ENCODE measurements at regions not wholly inside any gene's neighbourhood (a gene's known extent, or its start where the extent isn't known, plus 50 kb on each side); places are given as distances from the start of the nearest gene placed in this dataset.

GRCh38 chr11:133746663-133747306 lies 98.5 kb downstream of the SPATA19 start:
- Histone ChIP-seq H3K4me3 (ENCODE audit: low read length in 3 of 3) (no peak overlapping the region), H3K9ac (ENCODE audit: low read length in 3 of 3) (no peak overlapping the region), H3K4me1 (ENCODE audit: control insufficient read depth in 2 of 3, insufficient read depth in 2 of 3, low read depth in 1 of 3, low read length in 3 of 3) (no peaks in the 10 kb centered on the region), H3K9me3 (ENCODE audit: control insufficient read depth in 2 of 3, insufficient read depth in 1 of 3, low read length in 3 of 3) (no peaks in the 10 kb centered on the region), H3K36me3 (ENCODE audit: control insufficient read depth in 2 of 3, insufficient read depth in 3 of 3, low read length in 3 of 3) (no peaks in the 10 kb centered on the region), H3K27ac (ENCODE audit: low read depth in 2 of 2, low read length in 2 of 2) (no peak overlapping the region), H3K27me3 (ENCODE audit: control insufficient read depth, insufficient read depth, low read length) (no peaks in the 10 kb centered on the region)
- no peak for DNase-seq
- intact Hi-C loops (cut with DNase I), result no loop called here
- TF ChIP-seq, protein P1, sequence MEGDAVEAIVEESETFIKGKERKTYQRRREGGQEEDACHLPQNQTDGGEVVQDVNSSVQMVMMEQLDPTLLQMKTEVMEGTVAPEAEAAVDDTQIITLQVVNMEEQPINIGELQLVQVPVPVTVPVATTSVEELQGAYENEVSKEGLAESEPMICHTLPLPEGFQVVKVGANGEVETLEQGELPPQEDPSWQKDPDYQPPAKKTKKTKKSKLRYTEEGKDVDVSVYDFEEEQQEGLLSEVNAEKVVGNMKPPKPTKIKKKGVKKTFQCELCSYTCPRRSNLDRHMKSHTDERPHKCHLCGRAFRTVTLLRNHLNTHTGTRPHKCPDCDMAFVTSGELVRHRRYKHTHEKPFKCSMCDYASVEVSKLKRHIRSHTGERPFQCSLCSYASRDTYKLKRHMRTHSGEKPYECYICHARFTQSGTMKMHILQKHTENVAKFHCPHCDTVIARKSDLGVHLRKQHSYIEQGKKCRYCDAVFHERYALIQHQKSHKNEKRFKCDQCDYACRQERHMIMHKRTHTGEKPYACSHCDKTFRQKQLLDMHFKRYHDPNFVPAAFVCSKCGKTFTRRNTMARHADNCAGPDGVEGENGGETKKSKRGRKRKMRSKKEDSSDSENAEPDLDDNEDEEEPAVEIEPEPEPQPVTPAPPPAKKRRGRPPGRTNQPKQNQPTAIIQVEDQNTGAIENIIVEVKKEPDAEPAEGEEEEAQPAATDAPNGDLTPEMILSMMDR (IDR thresholded peaks at IDR 0.05; ENCODE audit: borderline replicate concordance, extremely low read depth, insufficient read depth), result no peak
- no peak for FAIRE-seq

GRCh38 chr11:133745791-133746190 lies 99.5 kb downstream of the SPATA19 start:
- intact Hi-C loops (cut with DNase I), result no loop called here
- TF ChIP-seq, protein P1 (IDR thresholded peaks at IDR 0.05; ENCODE audit: borderline replicate concordance, extremely low read depth, insufficient read depth), result no peak
- Histone ChIP-seq H3K27ac (ENCODE audit: low read depth in 2 of 2, low read length in 2 of 2) (no peak overlapping the region), H3K9me3 (ENCODE audit: control insufficient read depth in 2 of 3, insufficient read depth in 1 of 3, low read length in 3 of 3) (no peaks in the 10 kb centered on the region), H3K27me3 (ENCODE audit: control insufficient read depth, insufficient read depth, low read length) (no peaks in the 10 kb centered on the region), H3K36me3 (ENCODE audit: control insufficient read depth in 2 of 3, insufficient read depth in 3 of 3, low read length in 3 of 3) (no peaks in the 10 kb centered on the region), H3K9ac (ENCODE audit: low read length in 3 of 3) (no peak overlapping the region), H3K4me3 (ENCODE audit: low read length in 3 of 3) (no peak overlapping the region), H3K4me1 (ENCODE audit: control insufficient read depth in 2 of 3, insufficient read depth in 2 of 3, low read depth in 1 of 3, low read length in 3 of 3) (no peaks in the 10 kb centered on the region)
- no peak for DNase-seq
- no peak for FAIRE-seq

DNA sequence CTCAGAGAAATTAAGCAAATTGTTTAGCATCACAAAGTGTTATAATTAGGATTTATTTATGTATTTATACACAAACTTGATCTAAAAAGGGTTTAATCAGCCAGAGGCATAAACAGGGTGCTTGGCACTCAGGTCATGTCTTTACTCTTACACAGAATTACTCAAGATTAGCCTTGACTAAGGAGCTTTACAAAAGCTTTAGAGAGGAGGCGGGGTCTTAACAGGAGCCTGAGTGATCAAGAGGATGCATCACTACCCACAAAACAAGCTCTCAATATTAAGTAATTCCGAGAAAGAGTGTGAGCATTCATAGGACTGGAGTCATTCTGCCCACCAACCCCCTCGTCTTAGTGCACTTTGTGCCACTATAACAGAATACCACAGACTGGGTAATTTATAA lies 103.0 kb downstream of the SPATA19 start:
- Histone ChIP-seq H3K4me3 (ENCODE audit: low read length in 3 of 3) (no peak overlapping the region), H3K27me3 (ENCODE audit: control insufficient read depth, insufficient read depth, low read length) (no peaks in the 10 kb centered on the region), H3K9me3 (ENCODE audit: control insufficient read depth in 2 of 3, insufficient read depth in 1 of 3, low read length in 3 of 3) (no peaks in the 10 kb centered on the region), H3K36me3 (ENCODE audit: control insufficient read depth in 2 of 3, insufficient read depth in 3 of 3, low read length in 3 of 3) (no peaks in the 10 kb centered on the region), H3K4me1 (ENCODE audit: control insufficient read depth in 2 of 3, insufficient read depth in 2 of 3, low read depth in 1 of 3, low read length in 3 of 3) (no peaks in the 10 kb centered on the region), H3K9ac (ENCODE audit: low read length in 3 of 3) (no peak overlapping the region), H3K27ac (ENCODE audit: low read depth in 2 of 2, low read length in 2 of 2) (no peak overlapping the region)
- FAIRE-seq (no peak), DNase-seq (no peak)
- intact Hi-C loops (cut with DNase I), result no loop called here
- TF ChIP-seq, protein P1 (IDR thresholded peaks at IDR 0.05; ENCODE audit: borderline replicate concordance, extremely low read depth, insufficient read depth), result no peak

GRCh38 chr11:133740963-133741362 lies 104.3 kb downstream of the SPATA19 start:
- H3K4me1 ChIP-seq (ENCODE audit: control insufficient read depth in 2 of 3, insufficient read depth in 2 of 3, low read depth in 1 of 3, low read length in 3 of 3), result no peaks in the 10 kb centered on the region
- no peak overlapping the region for H3K4me3 ChIP-seq (ENCODE audit: low read length in 3 of 3)
- intact Hi-C loops (cut with DNase I), result no loop called here
- no peaks in the 10 kb centered on the region for H3K36me3 ChIP-seq (ENCODE audit: control insufficient read depth in 2 of 3, insufficient read depth in 3 of 3, low read length in 3 of 3)
- no peak for DNase-seq
- H3K27ac ChIP-seq (ENCODE audit: low read depth in 2 of 2, low read length in 2 of 2), result no peak overlapping the region
- TF ChIP-seq, protein P1 (IDR thresholded peaks at IDR 0.05; ENCODE audit: borderline replicate concordance, extremely low read depth, insufficient read depth), result no peak
- H3K27me3 ChIP-seq (ENCODE audit: control insufficient read depth, insufficient read depth, low read length), result no peaks in the 10 kb centered on the region
- H3K9ac ChIP-seq (ENCODE audit: low read length in 3 of 3), result no peak overlapping the region
- FAIRE-seq, result no peak
- no peaks in the 10 kb centered on the region for H3K9me3 ChIP-seq (ENCODE audit: control insufficient read depth in 2 of 3, insufficient read depth in 1 of 3, low read length in 3 of 3)
